ENCODE measurements at regions not wholly inside any gene's neighbourhood (a gene's known extent, or its start where the extent isn't known, plus 50 kb on each side); places are given as distances from the start of the nearest gene placed in this dataset.

GRCh38 chrX:6891404-6891803 is 256.1 kb upstream of the STS start:
- ATAC-seq, result no peak
- no peak for DNase-seq
- no peak overlapping the region for H3K4me3 Mint-ChIP-seq
- CTCF ChIA-PET, result no interaction called here
- H3K27ac Mint-ChIP-seq, result no peak overlapping the region
- POLR2A ChIA-PET, result no interaction called here
- no peaks in the 10 kb centered on the region for H3K4me1 Mint-ChIP-seq (ENCODE audit: low read depth)
- H3K27me3 Mint-ChIP-seq (ENCODE audit: low read depth), result no peaks in the 10 kb centered on the region
- no peaks in the 10 kb centered on the region for H3K9me3 Mint-ChIP-seq (ENCODE audit: insufficient read depth)
- no peaks in the 10 kb centered on the region for H3K36me3 Mint-ChIP-seq (ENCODE audit: low read depth)

GRCh38 chrX:6890544-6891261 is 256.8 kb upstream of the STS start:
- POLR2A ChIA-PET, result no interaction called here

GRCh38 chrX:6885909-6886308 is 261.6 kb upstream of the STS start:
- ChIA-PET CTCF (no interaction called here), POLR2A (no interaction called here)
- H3K27ac Mint-ChIP-seq, result no peak overlapping the region
- DNase-seq (no peak), ATAC-seq (no peak)
- no peaks in the 10 kb centered on the region for H3K27me3 Mint-ChIP-seq (ENCODE audit: low read depth)
- H3K9me3 Mint-ChIP-seq (ENCODE audit: insufficient read depth), result no peaks in the 10 kb centered on the region
- H3K4me3 Mint-ChIP-seq, result no peak overlapping the region
- no peaks in the 10 kb centered on the region for H3K4me1 Mint-ChIP-seq (ENCODE audit: low read depth)
- no peaks in the 10 kb centered on the region for H3K36me3 Mint-ChIP-seq (ENCODE audit: low read depth)

More at GRCh38 chrX:6890544-6891261, 256.8 kb upstream of the STS start:
- no peaks in the 10 kb centered on the region for H3K36me3 Mint-ChIP-seq (ENCODE audit: low read depth)
- H3K4me3 Mint-ChIP-seq, result no peak overlapping the region
- CTCF ChIA-PET, result no interaction called here
- no peaks in the 10 kb centered on the region for H3K4me1 Mint-ChIP-seq (ENCODE audit: low read depth)
- DNase-seq, result no peak
- no peaks in the 10 kb centered on the region for H3K27me3 Mint-ChIP-seq (ENCODE audit: low read depth)
- no peaks in the 10 kb centered on the region for H3K9me3 Mint-ChIP-seq (ENCODE audit: insufficient read depth)
- ATAC-seq, result no peak
- no peak overlapping the region for H3K27ac Mint-ChIP-seq

GRCh38 chrX:6885396-6885795 is 262.1 kb upstream of the STS start:
- Mint-ChIP-seq H3K4me1 (ENCODE audit: low read depth) (no peaks in the 10 kb centered on the region), H3K36me3 (ENCODE audit: low read depth) (no peaks in the 10 kb centered on the region), H3K27me3 (ENCODE audit: low read depth) (no peaks in the 10 kb centered on the region), H3K9me3 (ENCODE audit: insufficient read depth) (no peaks in the 10 kb centered on the region), H3K27ac (no peak overlapping the region), H3K4me3 (no peak overlapping the region)
- ChIA-PET CTCF (no interaction called here), POLR2A (no interaction called here)
- DNase-seq (no peak), ATAC-seq (no peak)

- Mint-ChIP-seq H3K36me3 (ENCODE audit: low read depth) (no peaks in the 10 kb centered on the region), H3K4me3 (no peak overlapping the region), H3K4me1 (ENCODE audit: low read depth) (no peaks in the 10 kb centered on the region), H3K27ac (no peak overlapping the region), H3K9me3 (ENCODE audit: insufficient read depth) (no peaks in the 10 kb centered on the region), H3K27me3 (ENCODE audit: low read depth) (no peaks in the 10 kb centered on the region)
- ATAC-seq, result no peak
- DNase-seq, result no peak
- ChIA-PET CTCF (no interaction called here), POLR2A (no interaction called here)
Observed at GRCh38 chrX:6861456-6861855, 286.1 kb upstream of the STS start.

- ATAC-seq, result no peak
- Mint-ChIP-seq H3K27me3 (ENCODE audit: low read depth) (no peaks in the 10 kb centered on the region), H3K27ac (no peak overlapping the region), H3K4me1 (ENCODE audit: low read depth) (no peaks in the 10 kb centered on the region), H3K9me3 (ENCODE audit: insufficient read depth) (no peaks in the 10 kb centered on the region), H3K36me3 (ENCODE audit: low read depth) (no peaks in the 10 kb centered on the region), H3K4me3 (no peak overlapping the region)
- POLR2A ChIA-PET, result no interaction called here
- no peak for DNase-seq
- CTCF ChIA-PET, result no interaction called here
Observed at GRCh38 chrX:6857749-6858148, 289.8 kb upstream of the STS start.

- CTCF ChIA-PET, result no interaction called here
- ATAC-seq (no peak), DNase-seq (no peak)
- POLR2A ChIA-PET, result no interaction called here
- Mint-ChIP-seq H3K9me3 (ENCODE audit: insufficient read depth) (no peaks in the 10 kb centered on the region), H3K27me3 (ENCODE audit: low read depth) (no peaks in the 10 kb centered on the region), H3K36me3 (ENCODE audit: low read depth) (no peaks in the 10 kb centered on the region), H3K27ac (no peak overlapping the region), H3K4me1 (ENCODE audit: low read depth) (no peaks in the 10 kb centered on the region), H3K4me3 (no peak overlapping the region)
Observed at GRCh38 chrX:6856471-6856870, 291.0 kb upstream of the STS start.

- H3K4me3 Mint-ChIP-seq, result no peak overlapping the region
- no peaks in the 10 kb centered on the region for H3K9me3 Mint-ChIP-seq (ENCODE audit: insufficient read depth)
- H3K27me3 Mint-ChIP-seq (ENCODE audit: low read depth), result no peaks in the 10 kb centered on the region
- DNase-seq (no peak), ATAC-seq (no peak)
- POLR2A ChIA-PET, result no interaction called here
- H3K36me3 Mint-ChIP-seq (ENCODE audit: low read depth), result no peaks in the 10 kb centered on the region
- H3K27ac Mint-ChIP-seq, result no peak overlapping the region
- H3K4me1 Mint-ChIP-seq (ENCODE audit: low read depth), result no peaks in the 10 kb centered on the region
- CTCF ChIA-PET, result no interaction called here
Observed at GRCh38 chrX:6852869-6853268, 294.6 kb upstream of the STS start.

- ChIA-PET POLR2A (no interaction called here), CTCF (no interaction called here)
- DNase-seq, result no peak
- Mint-ChIP-seq H3K27me3 (ENCODE audit: low read depth) (no peaks in the 10 kb centered on the region), H3K36me3 (ENCODE audit: low read depth) (no peaks in the 10 kb centered on the region), H3K4me1 (ENCODE audit: low read depth) (no peaks in the 10 kb centered on the region), H3K27ac (no peak overlapping the region), H3K9me3 (ENCODE audit: insufficient read depth) (no peaks in the 10 kb centered on the region), H3K4me3 (no peak overlapping the region)
- no peak for ATAC-seq
Observed at GRCh38 chrX:6852121-6852520, 295.4 kb upstream of the STS start.

GRCh38 chrX:6851140-6851539 is 296.4 kb upstream of the STS start:
- Mint-ChIP-seq H3K36me3 (ENCODE audit: low read depth) (no peaks in the 10 kb centered on the region), H3K27ac (no peak overlapping the region), H3K9me3 (ENCODE audit: insufficient read depth) (no peaks in the 10 kb centered on the region), H3K4me3 (no peak overlapping the region), H3K4me1 (ENCODE audit: low read depth) (no peaks in the 10 kb centered on the region), H3K27me3 (ENCODE audit: low read depth) (no peaks in the 10 kb centered on the region)
- POLR2A ChIA-PET, result no interaction called here
- no peak for DNase-seq
- CTCF ChIA-PET, result no interaction called here
- no peak for ATAC-seq

GRCh38 chrX:6849716-6850414 is 297.6 kb upstream of the STS start:
- H3K4me1 Mint-ChIP-seq (ENCODE audit: low read depth), result no peaks in the 10 kb centered on the region
- H3K27ac Mint-ChIP-seq, result no peak overlapping the region
- ChIA-PET POLR2A (no interaction called here), CTCF (no interaction called here)
- H3K36me3 Mint-ChIP-seq (ENCODE audit: low read depth), result no peaks in the 10 kb centered on the region
- H3K27me3 Mint-ChIP-seq (ENCODE audit: low read depth), result no peaks in the 10 kb centered on the region
- no peak overlapping the region for H3K4me3 Mint-ChIP-seq
- no peak for DNase-seq
- H3K9me3 Mint-ChIP-seq (ENCODE audit: insufficient read depth), result no peaks in the 10 kb centered on the region
- ATAC-seq, result no peak

GRCh38 chrX:6832619-6833018 is 297.7 kb upstream of the VCX3A start:
- CTCF ChIA-PET, result no interaction called here
- Mint-ChIP-seq H3K27me3 (ENCODE audit: low read depth) (no peaks in the 10 kb centered on the region), H3K9me3 (ENCODE audit: insufficient read depth) (no peaks in the 10 kb centered on the region), H3K36me3 (ENCODE audit: low read depth) (no peaks in the 10 kb centered on the region), H3K4me1 (ENCODE audit: low read depth) (no peaks in the 10 kb centered on the region), H3K4me3 (no peak overlapping the region), H3K27ac (no peak overlapping the region)
- ATAC-seq, result no peak
- POLR2A ChIA-PET, result no interaction called here
- no peak for DNase-seq

GRCh38 chrX:6826856-6827255 is 291.9 kb upstream of the VCX3A start:
- Mint-ChIP-seq H3K36me3 (ENCODE audit: low read depth) (no peaks in the 10 kb centered on the region), H3K4me3 (no peak overlapping the region), H3K27ac (no peak overlapping the region), H3K27me3 (ENCODE audit: low read depth) (no peaks in the 10 kb centered on the region), H3K4me1 (ENCODE audit: low read depth) (no peaks in the 10 kb centered on the region), H3K9me3 (ENCODE audit: insufficient read depth) (no peaks in the 10 kb centered on the region)
- no peak for ATAC-seq
- no peak for DNase-seq
- POLR2A ChIA-PET, result no interaction called here
- CTCF ChIA-PET, result no interaction called here
